Nephron (organoid): ENCODE measurements at regions not wholly inside any gene's neighbourhood (a gene's known extent, or its start where the extent isn't known, plus 50 kb on each side); places are given as distances from the start of the nearest gene placed in this dataset.

Experiments used
- H3K27ac Mint-ChIP-seq, 3 experiments: 2 replicates each; pipeline ENCODE4 v1.8.0; 2020; ENCODE audit warnings: mixed read lengths in 3 of 3, mild to moderate bottlenecking in 2 of 3, moderate library complexity in 1 of 3
- H3K27me3 Mint-ChIP-seq: 2 replicates; pipeline ENCODE4 v1.8.0; 2021; ENCODE audit warnings: low read depth, mild to moderate bottlenecking, moderate library complexity, mixed read lengths
- H3K36me3 Mint-ChIP-seq: 2 replicates; pipeline ENCODE4 v1.8.0; 2020; ENCODE audit warnings: low read depth, mixed read lengths
- H3K4me1 Mint-ChIP-seq: 2 replicates; pipeline ENCODE4 v1.8.0; 2020; ENCODE audit warnings: mixed read lengths
- H3K4me3 Mint-ChIP-seq, 3 experiments: 2 replicates each; pipeline ENCODE4 v1.8.0; 2020; ENCODE audit warnings: mild to moderate bottlenecking in 3 of 3, mixed read lengths in 3 of 3, moderate library complexity in 2 of 3
- H3K9me3 Mint-ChIP-seq: 2 replicates; pipeline ENCODE4 v1.8.0; 2020; ENCODE audit warnings: mixed read lengths
- CTCF ChIP-seq, 3 experiments: fragments of 200-600 bp; sonication (generic); IDR thresholded peaks; one replicate each; pipeline ENCODE4 v1.5.0; 2021; ENCODE audit warnings: antibody characterized with exemption in 3 of 3; ENCODE audit not compliant: unreplicated experiment in 3 of 3

- H3K27ac Mint-ChIP-seq = no peak overlapping the region
- peaks cover 6% of the 10 kb centered on the region for H3K27me3 Mint-ChIP-seq
- H3K4me3 Mint-ChIP-seq = no peak overlapping the region
- no peak for TF ChIP-seq CTCF (IDR thresholded peaks at IDR 0.05; ENCODE audit: unreplicated experiment in 3 of 3)
- no peaks in the 10 kb centered on the region for H3K36me3 Mint-ChIP-seq
- H3K9me3 Mint-ChIP-seq = no peaks in the 10 kb centered on the region
- H3K4me1 Mint-ChIP-seq = peaks cover 8% of the 10 kb centered on the region
These were observed 190.9 kb upstream of the PKDCC start for GRCh38 chr2:41856946-41857345.

GRCh38 chr2:41859615-41860514, 188.0 kb upstream of the PKDCC start:
- Mint-ChIP-seq H3K27me3 (peaks cover 3% of the 10 kb centered on the region), H3K36me3 (no peaks in the 10 kb centered on the region)

GRCh38 chr2:41863062-41863461, 184.8 kb upstream of the PKDCC start:
- peaks cover 25% of the 10 kb centered on the region for H3K4me1 Mint-ChIP-seq
- H3K27ac Mint-ChIP-seq = no peak overlapping the region
- H3K27me3 Mint-ChIP-seq = peaks cover 3% of the 10 kb centered on the region
- no peak for TF ChIP-seq CTCF (IDR thresholded peaks at IDR 0.05; ENCODE audit: unreplicated experiment in 3 of 3)
- no peaks in the 10 kb centered on the region for H3K9me3 Mint-ChIP-seq
- H3K36me3 Mint-ChIP-seq = no peaks in the 10 kb centered on the region
- H3K4me3 Mint-ChIP-seq = no peak overlapping the region

More at GRCh38 chr2:41859615-41860514, 188.0 kb upstream of the PKDCC start:
- Mint-ChIP-seq H3K27ac (no peak overlapping the region), H3K4me3 (no peak overlapping the region), H3K4me1 (no peaks in the 10 kb centered on the region), H3K9me3 (no peaks in the 10 kb centered on the region)
- TF ChIP-seq CTCF (IDR thresholded peaks at IDR 0.05; ENCODE audit: unreplicated experiment in 3 of 3) = no peak

- Mint-ChIP-seq H3K4me3 (no peak overlapping the region), H3K9me3 (no peaks in the 10 kb centered on the region), H3K36me3 (no peaks in the 10 kb centered on the region), H3K27ac (peak overlapping the region in 1 of 3 experiments; percentile 97), H3K27me3 (peaks cover 8% of the 10 kb centered on the region), H3K4me1 (peaks cover 44% of the 10 kb centered on the region)
- no peak for TF ChIP-seq CTCF (IDR thresholded peaks at IDR 0.05; ENCODE audit: unreplicated experiment in 3 of 3)
These were observed 182.6 kb upstream of the PKDCC start for GRCh38 chr2:41865263-41865662.

- Mint-ChIP-seq H3K4me1 (peaks cover 59% of the 10 kb centered on the region), H3K9me3 (no peaks in the 10 kb centered on the region), H3K27ac (peak overlapping the region; percentile 76 to 97 (median 92)), H3K36me3 (no peaks in the 10 kb centered on the region), H3K4me3 (peak overlapping the region in 2 of 3 experiments; percentile 50 to 51), H3K27me3 (peaks cover 13% of the 10 kb centered on the region)
- no peak for TF ChIP-seq CTCF (IDR thresholded peaks at IDR 0.05; ENCODE audit: unreplicated experiment in 3 of 3)
These were observed 180.3 kb upstream of the PKDCC start for GRCh38 chr2:41867553-41867952.
